ENCODE measurements at regions not wholly inside any gene's neighbourhood (a gene's known extent, or its start where the extent isn't known, plus 50 kb on each side); places are given as distances from the start of the nearest gene placed in this dataset.

GRCh38 chr16:13697568-13697967, 222.4 kb upstream of the ERCC4 start:
- CTCF ChIA-PET: no interaction called here
- no peaks in the 10 kb centered on the region for H3K79me2 ChIP-seq (ENCODE audit: insufficient read depth)

More at GRCh38 chr16:13697568-13697967, 222.4 kb upstream of the ERCC4 start:
- Histone ChIP-seq H2AFZ (ENCODE audit: low read depth) (no peak overlapping the region), H3K27me3 (ENCODE audit: insufficient read depth) (no peaks in the 10 kb centered on the region), H3K4me3 (ENCODE audit: low read depth in 2 of 2, low read length in 1 of 2) (no peak overlapping the region), H3K4me1 (ENCODE audit: control insufficient read depth in 1 of 2, insufficient read depth in 2 of 2, low read depth in 1 of 2, low read length in 1 of 2) (no peaks in the 10 kb centered on the region), H3K9me2 (no peaks in the 10 kb centered on the region), H3K36me3 (replicated peaks in 1 of 2; ENCODE audit: control insufficient read depth in 1 of 2, insufficient read depth in 2 of 2, low read length in 1 of 2) (no peaks in the 10 kb centered on the region), H3K9ac (no peak overlapping the region), H3K27ac (ENCODE audit: low read depth in 2 of 2, low read length in 1 of 2) (no peak overlapping the region), H3F3A (replicated peaks; ENCODE audit: insufficient read depth) (no peaks in the 10 kb centered on the region), H3K9me3 (no peaks in the 10 kb centered on the region), H3K4me2 (no peak overlapping the region), H4K20me1 (ENCODE audit: insufficient read depth) (no peaks in the 10 kb centered on the region)
- POLR2A ChIA-PET: no interaction called here
- DNase-seq: no peak
- TF ChIP-seq MAX (IDR thresholded peaks at IDR 0.05; ENCODE audit: low read depth): no peak
- TF ChIP-seq TCF12 (IDR thresholded peaks at IDR 0.05): no peak
- no peak for TF ChIP-seq NRF1 (IDR thresholded peaks at IDR 0.05; ENCODE audit: low read depth, low read length)
- TF ChIP-seq FOXM1 (IDR thresholded peaks at IDR 0.05; ENCODE audit: low read depth): no peak
- no peak for TF ChIP-seq MEF2A (IDR thresholded peaks at IDR 0.05; ENCODE audit: borderline replicate concordance, low read depth)
- TF ChIP-seq ZBTB33 (IDR thresholded peaks at IDR 0.05; ENCODE audit: borderline replicate concordance, low read depth): no peak
- no peak for TF ChIP-seq POLR2AphosphoS5 (IDR thresholded peaks at IDR 0.05; ENCODE audit: low read depth, low read length)
- no peak for TF ChIP-seq RXRA (IDR thresholded peaks at IDR 0.05; ENCODE audit: borderline replicate concordance, low read depth)
- no peak for TF ChIP-seq GABPA (IDR thresholded peaks at IDR 0.05; ENCODE audit: low read depth)
- no peak for TF ChIP-seq YY1 (IDR thresholded peaks at IDR 0.05; ENCODE audit: low read depth)
- TF ChIP-seq TEAD4 (IDR thresholded peaks at IDR 0.05; ENCODE audit: borderline replicate concordance, insufficient read depth): no peak
- TF ChIP-seq PBX3 (IDR thresholded peaks at IDR 0.05): no peak
- no peak for TF ChIP-seq TAF1 (IDR thresholded peaks at IDR 0.05; ENCODE audit: borderline replicate concordance, low read depth, low read length)
- no peak for TF ChIP-seq REST (IDR thresholded peaks at IDR 0.05; ENCODE audit: low read depth, low read length)
- no peak for TF ChIP-seq RAD21 (IDR thresholded peaks at IDR 0.05; ENCODE audit: low read length)
- TF ChIP-seq GATA2 (CRISPR knock-in tag; IDR thresholded peaks at IDR 0.05): no peak
- no peak for TF ChIP-seq CHD2 (IDR thresholded peaks at IDR 0.05; ENCODE audit: low read length, partially characterized antibody)

Data from SK-N-SH (cell line).